ENCODE measurements at regions not wholly inside any gene's neighbourhood (a gene's known extent, or its start where the extent isn't known, plus 50 kb on each side); places are given as distances from the start of the nearest gene placed in this dataset.

GRCh38 chr9:107647611-107648010, 158.0 kb upstream of the KLF4 start:
- Histone ChIP-seq H2AFZ (no peak overlapping the region), H4K20me1 (replicated peaks; ENCODE audit: insufficient read depth) (no peaks in the 10 kb centered on the region), H3K4me2 (no peak overlapping the region), H3K27ac (ENCODE audit: low read depth) (no peak overlapping the region), H3K4me3 (no peak overlapping the region), H3K4me1 (ENCODE audit: insufficient read depth) (no peaks in the 10 kb centered on the region), H3K36me3 (ENCODE audit: insufficient read depth) (no peaks in the 10 kb centered on the region), H3K27me3 (ENCODE audit: insufficient read depth) (no peaks in the 10 kb centered on the region), H3K79me2 (replicated peaks; ENCODE audit: insufficient read depth) (no peaks in the 10 kb centered on the region), H3K9me2 (ENCODE audit: insufficient read depth) (peaks cover 2% of the 10 kb centered on the region; the same call in 1 of the 2 replicates), H3F3A (replicated peaks; ENCODE audit: low read depth) (no peaks in the 10 kb centered on the region)
- Mint-ChIP-seq H3K27me3 (ENCODE audit: insufficient read depth, low read depth, poor library complexity) (peaks cover 3% of the 10 kb centered on the region), H3K36me3 (ENCODE audit: low read depth) (no peaks in the 10 kb centered on the region), H3K27ac (no peak overlapping the region), H3K9me3 (no peaks in the 10 kb centered on the region; the same call in 2 of the 3 replicates), H3K4me3 (no peak overlapping the region), H3K4me1 (no peaks in the 10 kb centered on the region; the same call in 2 of the 3 replicates)
- DNase-seq (ENCODE audit: low spot score), result no peak
- TF ChIP-seq, protein P1, sequence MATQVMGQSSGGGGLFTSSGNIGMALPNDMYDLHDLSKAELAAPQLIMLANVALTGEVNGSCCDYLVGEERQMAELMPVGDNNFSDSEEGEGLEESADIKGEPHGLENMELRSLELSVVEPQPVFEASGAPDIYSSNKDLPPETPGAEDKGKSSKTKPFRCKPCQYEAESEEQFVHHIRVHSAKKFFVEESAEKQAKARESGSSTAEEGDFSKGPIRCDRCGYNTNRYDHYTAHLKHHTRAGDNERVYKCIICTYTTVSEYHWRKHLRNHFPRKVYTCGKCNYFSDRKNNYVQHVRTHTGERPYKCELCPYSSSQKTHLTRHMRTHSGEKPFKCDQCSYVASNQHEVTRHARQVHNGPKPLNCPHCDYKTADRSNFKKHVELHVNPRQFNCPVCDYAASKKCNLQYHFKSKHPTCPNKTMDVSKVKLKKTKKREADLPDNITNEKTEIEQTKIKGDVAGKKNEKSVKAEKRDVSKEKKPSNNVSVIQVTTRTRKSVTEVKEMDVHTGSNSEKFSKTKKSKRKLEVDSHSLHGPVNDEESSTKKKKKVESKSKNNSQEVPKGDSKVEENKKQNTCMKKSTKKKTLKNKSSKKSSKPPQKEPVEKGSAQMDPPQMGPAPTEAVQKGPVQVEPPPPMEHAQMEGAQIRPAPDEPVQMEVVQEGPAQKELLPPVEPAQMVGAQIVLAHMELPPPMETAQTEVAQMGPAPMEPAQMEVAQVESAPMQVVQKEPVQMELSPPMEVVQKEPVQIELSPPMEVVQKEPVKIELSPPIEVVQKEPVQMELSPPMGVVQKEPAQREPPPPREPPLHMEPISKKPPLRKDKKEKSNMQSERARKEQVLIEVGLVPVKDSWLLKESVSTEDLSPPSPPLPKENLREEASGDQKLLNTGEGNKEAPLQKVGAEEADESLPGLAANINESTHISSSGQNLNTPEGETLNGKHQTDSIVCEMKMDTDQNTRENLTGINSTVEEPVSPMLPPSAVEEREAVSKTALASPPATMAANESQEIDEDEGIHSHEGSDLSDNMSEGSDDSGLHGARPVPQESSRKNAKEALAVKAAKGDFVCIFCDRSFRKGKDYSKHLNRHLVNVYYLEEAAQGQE (IDR thresholded peaks at IDR 0.05; ENCODE audit: unreplicated experiment), result no peak
- TF ChIP-seq NANOG (IDR thresholded peaks at IDR 0.05; ENCODE audit: borderline replicate concordance), result no peak
- ATAC-seq, result no peak

- H3K27me3 ChIP-seq (ENCODE audit: insufficient read depth), result no peaks in the 10 kb centered on the region
- no peaks in the 10 kb centered on the region for H3K79me2 ChIP-seq (replicated peaks; ENCODE audit: insufficient read depth)
- no peak overlapping the region for H2AFZ ChIP-seq
- H3K27ac Mint-ChIP-seq, result no peak overlapping the region
- H3K4me2 ChIP-seq, result no peak overlapping the region
- H3F3A ChIP-seq (replicated peaks; ENCODE audit: low read depth), result no peaks in the 10 kb centered on the region
- H4K20me1 ChIP-seq (replicated peaks; ENCODE audit: insufficient read depth), result no peaks in the 10 kb centered on the region
- H3K27me3 Mint-ChIP-seq (ENCODE audit: insufficient read depth, low read depth, poor library complexity), result peaks cover 3% of the 10 kb centered on the region
- TF ChIP-seq ZNF114 (CRISPR knock-in tag; IDR thresholded peaks at IDR 0.05), result no peak
- no peak for TF ChIP-seq EZH2 (IDR thresholded peaks at IDR 0.05; ENCODE audit: low read depth, unreplicated experiment)
- no peak for TF ChIP-seq ZNF331 (CRISPR knock-in tag; IDR thresholded peaks at IDR 0.05; ENCODE audit: low read depth)
- TF ChIP-seq NANOG (IDR thresholded peaks at IDR 0.05; ENCODE audit: borderline replicate concordance), result no peak
- no peak for TF ChIP-seq CTCF (conservative IDR thresholded peaks at IDR 0.05; ENCODE audit: low read depth in 2 of 2)
- TF ChIP-seq STAT1 (IDR thresholded peaks at IDR 0.05; ENCODE audit: unreplicated experiment), result no peak
- TF ChIP-seq CREB1 (CRISPR knock-in tag; IDR thresholded peaks at IDR 0.05; ENCODE audit: low read depth), result no peak
- no peak for TF ChIP-seq EZH2phosphoT487 (IDR thresholded peaks at IDR 0.05; ENCODE audit: unreplicated experiment)
- TF ChIP-seq, protein P2, sequence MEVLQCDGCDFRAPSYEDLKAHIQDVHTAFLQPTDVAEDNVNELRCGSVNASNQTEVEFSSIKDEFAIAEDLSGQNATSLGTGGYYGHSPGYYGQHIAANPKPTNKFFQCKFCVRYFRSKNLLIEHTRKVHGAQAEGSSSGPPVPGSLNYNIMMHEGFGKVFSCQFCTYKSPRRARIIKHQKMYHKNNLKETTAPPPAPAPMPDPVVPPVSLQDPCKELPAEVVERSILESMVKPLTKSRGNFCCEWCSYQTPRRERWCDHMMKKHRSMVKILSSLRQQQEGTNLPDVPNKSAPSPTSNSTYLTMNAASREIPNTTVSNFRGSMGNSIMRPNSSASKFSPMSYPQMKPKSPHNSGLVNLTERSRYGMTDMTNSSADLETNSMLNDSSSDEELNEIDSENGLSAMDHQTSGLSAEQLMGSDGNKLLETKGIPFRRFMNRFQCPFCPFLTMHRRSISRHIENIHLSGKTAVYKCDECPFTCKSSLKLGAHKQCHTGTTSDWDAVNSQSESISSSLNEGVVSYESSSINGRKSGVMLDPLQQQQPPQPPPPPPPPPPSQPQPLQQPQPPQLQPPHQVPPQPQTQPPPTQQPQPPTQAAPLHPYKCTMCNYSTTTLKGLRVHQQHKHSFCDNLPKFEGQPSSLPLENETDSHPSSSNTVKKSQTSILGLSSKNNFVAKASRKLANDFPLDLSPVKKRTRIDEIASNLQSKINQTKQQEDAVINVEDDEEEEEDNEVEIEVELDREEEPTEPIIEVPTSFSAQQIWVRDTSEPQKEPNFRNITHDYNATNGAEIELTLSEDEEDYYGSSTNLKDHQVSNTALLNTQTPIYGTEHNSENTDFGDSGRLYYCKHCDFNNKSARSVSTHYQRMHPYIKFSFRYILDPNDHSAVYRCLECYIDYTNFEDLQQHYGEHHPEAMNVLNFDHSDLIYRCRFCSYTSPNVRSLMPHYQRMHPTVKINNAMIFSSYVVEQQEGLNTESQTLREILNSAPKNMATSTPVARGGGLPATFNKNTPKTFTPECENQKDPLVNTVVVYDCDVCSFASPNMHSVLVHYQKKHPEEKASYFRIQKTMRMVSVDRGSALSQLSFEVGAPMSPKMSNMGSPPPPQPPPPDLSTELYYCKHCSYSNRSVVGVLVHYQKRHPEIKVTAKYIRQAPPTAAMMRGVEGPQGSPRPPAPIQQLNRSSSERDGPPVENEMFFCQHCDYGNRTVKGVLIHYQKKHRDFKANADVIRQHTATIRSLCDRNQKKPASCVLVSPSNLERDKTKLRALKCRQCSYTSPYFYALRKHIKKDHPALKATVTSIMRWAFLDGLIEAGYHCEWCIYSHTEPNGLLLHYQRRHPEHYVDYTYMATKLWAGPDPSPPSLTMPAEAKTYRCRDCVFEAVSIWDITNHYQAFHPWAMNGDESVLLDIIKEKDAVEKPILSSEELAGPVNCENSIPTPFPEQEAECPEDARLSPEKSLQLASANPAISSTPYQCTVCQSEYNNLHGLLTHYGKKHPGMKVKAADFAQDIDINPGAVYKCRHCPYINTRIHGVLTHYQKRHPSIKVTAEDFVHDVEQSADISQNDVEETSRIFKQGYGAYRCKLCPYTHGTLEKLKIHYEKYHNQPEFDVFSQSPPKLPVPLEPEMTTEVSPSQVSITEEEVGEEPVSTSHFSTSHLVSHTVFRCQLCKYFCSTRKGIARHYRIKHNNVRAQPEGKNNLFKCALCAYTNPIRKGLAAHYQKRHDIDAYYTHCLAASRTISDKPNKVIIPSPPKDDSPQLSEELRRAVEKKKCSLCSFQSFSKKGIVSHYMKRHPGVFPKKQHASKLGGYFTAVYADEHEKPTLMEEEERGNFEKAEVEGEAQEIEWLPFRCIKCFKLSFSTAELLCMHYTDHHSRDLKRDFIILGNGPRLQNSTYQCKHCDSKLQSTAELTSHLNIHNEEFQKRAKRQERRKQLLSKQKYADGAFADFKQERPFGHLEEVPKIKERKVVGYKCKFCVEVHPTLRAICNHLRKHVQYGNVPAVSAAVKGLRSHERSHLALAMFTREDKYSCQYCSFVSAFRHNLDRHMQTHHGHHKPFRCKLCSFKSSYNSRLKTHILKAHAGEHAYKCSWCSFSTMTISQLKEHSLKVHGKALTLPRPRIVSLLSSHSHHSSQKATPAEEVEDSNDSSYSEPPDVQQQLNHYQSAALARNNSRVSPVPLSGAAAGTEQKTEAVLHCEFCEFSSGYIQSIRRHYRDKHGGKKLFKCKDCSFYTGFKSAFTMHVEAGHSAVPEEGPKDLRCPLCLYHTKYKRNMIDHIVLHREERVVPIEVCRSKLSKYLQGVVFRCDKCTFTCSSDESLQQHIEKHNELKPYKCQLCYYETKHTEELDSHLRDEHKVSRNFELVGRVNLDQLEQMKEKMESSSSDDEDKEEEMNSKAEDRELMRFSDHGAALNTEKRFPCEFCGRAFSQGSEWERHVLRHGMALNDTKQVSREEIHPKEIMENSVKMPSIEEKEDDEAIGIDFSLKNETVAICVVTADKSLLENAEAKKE (CRISPR knock-in tag; IDR thresholded peaks at IDR 0.05), result no peak
- TF ChIP-seq POLR2AphosphoS5 (IDR thresholded peaks at IDR 0.05; ENCODE audit: low read depth), result no peak
- no peaks in the 10 kb centered on the region for H3K36me3 ChIP-seq (ENCODE audit: insufficient read depth)
- no peaks in the 10 kb centered on the region for H3K36me3 Mint-ChIP-seq (ENCODE audit: low read depth)
- H3K4me1 Mint-ChIP-seq, result no peaks in the 10 kb centered on the region; the same call in 2 of the 3 replicates
- no peaks in the 10 kb centered on the region; the same call in 2 of the 3 replicates for H3K9me3 Mint-ChIP-seq
- no peak for ATAC-seq
- H3K4me3 ChIP-seq, result no peak overlapping the region
- DNase-seq (ENCODE audit: low spot score), result no peak
- H3K4me3 Mint-ChIP-seq, result no peak overlapping the region
- peaks cover 2% of the 10 kb centered on the region; the same call in 1 of the 2 replicates for H3K9me2 ChIP-seq (ENCODE audit: insufficient read depth)
- H3K4me1 ChIP-seq (ENCODE audit: insufficient read depth), result no peaks in the 10 kb centered on the region
- H3K27ac ChIP-seq (ENCODE audit: low read depth), result no peak overlapping the region
These were observed 157.6 kb upstream of the KLF4 start for GRCh38 chr9:107647141-107647540.

Measured in GM23338 (cell line).